NB4 (cell line): ENCODE measurements at regions not wholly inside any gene's neighbourhood (a gene's known extent, or its start where the extent isn't known, plus 50 kb on each side); places are given as distances from the start of the nearest gene placed in this dataset.

Experiments
- DNase-seq: peaks from one replicate; pipeline ENCODE4 v3.0.0; 2010; ENCODE audit warnings: low read depth
- H3K4me3 ChIP-seq: one replicate; pipeline ENCODE4 v1.5.1; 2011; ENCODE audit warnings: mild to moderate bottlenecking, low read depth, low read length, moderate library complexity
- MYC ChIP-seq: IDR thresholded peaks from 2 replicates; pipeline ENCODE4 v1.6.1; 2011; ENCODE audit warnings: low read depth, low read length
- POLR2A ChIP-seq: IDR thresholded peaks from 2 replicates; pipeline ENCODE4 v1.6.1; 2011; ENCODE audit warnings: mild to moderate bottlenecking; ENCODE audit not compliant: insufficient read length; ENCODE audit errors: extremely low read depth
- TF ChIP-seq, protein P1 (sequence below): IDR thresholded peaks from one replicate; pipeline ENCODE4 v1.5.1; 2012; ENCODE audit warnings: low read depth, low read length
- TF ChIP-seq, protein P2 (sequence below): IDR thresholded peaks from 2 replicates; pipeline ENCODE4 v1.6.1; 2011; ENCODE audit warnings: low read depth, low read length

DNA sequence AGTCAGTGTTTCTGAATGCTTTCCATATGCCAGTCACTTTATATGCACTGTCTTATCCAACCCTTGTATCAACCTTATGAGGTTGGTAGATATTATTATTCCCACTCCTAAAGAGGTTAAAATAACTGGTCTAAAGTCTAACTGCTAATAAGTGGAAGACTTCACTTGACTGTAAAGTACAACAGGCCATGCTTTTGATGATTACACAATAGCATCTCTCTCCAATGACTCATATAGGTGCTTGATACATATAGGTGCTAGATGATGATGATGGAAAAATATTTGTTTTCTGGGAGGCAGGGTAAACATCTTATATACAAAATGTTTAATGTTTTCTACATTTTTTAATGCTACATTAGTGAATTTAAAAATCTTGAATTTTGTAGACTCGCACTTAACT is 75.9 kb upstream of the NR3C1 start:
- DNase-seq = no peak
- TF ChIP-seq, protein P1, sequence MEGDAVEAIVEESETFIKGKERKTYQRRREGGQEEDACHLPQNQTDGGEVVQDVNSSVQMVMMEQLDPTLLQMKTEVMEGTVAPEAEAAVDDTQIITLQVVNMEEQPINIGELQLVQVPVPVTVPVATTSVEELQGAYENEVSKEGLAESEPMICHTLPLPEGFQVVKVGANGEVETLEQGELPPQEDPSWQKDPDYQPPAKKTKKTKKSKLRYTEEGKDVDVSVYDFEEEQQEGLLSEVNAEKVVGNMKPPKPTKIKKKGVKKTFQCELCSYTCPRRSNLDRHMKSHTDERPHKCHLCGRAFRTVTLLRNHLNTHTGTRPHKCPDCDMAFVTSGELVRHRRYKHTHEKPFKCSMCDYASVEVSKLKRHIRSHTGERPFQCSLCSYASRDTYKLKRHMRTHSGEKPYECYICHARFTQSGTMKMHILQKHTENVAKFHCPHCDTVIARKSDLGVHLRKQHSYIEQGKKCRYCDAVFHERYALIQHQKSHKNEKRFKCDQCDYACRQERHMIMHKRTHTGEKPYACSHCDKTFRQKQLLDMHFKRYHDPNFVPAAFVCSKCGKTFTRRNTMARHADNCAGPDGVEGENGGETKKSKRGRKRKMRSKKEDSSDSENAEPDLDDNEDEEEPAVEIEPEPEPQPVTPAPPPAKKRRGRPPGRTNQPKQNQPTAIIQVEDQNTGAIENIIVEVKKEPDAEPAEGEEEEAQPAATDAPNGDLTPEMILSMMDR = no peak
- H3K4me3 ChIP-seq = no peak overlapping the region

DNA sequence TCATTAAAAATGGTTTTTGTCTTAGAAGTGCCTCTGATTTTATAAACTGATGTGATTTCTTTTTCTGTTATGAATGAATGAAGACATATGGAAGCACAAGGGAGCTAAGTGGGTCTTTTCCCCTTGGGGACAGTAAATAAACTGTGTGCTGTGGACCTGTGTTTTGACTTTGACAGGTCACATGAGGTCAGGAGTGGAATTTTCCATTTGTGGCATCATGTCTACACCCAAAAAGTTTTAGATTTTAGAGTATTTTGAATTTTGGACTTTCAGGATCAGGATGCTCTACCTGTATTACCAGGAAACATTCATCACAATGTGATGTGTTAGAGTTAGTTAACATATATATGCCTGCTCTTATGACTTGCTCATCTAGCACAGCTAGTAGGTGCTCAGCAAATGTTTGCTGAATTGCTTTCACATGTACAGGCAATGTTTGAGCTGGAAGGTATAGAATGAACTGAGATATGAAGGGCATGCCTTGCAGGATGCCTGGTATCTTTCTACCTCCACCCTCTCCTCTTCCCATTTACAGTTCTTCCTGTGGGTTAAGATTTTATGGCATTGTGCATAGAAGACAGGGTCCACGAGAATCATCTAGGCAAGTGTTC is 73.2 kb upstream of the NR3C1 start:
- no peak for DNase-seq
- TF ChIP-seq, protein P2, sequence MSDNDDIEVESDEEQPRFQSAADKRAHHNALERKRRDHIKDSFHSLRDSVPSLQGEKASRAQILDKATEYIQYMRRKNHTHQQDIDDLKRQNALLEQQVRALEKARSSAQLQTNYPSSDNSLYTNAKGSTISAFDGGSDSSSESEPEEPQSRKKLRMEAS = no peak
- TF ChIP-seq, protein P1 = no peak
- TF ChIP-seq MYC (no peak), POLR2A (no peak)
- no peak overlapping the region for H3K4me3 ChIP-seq

DNA sequence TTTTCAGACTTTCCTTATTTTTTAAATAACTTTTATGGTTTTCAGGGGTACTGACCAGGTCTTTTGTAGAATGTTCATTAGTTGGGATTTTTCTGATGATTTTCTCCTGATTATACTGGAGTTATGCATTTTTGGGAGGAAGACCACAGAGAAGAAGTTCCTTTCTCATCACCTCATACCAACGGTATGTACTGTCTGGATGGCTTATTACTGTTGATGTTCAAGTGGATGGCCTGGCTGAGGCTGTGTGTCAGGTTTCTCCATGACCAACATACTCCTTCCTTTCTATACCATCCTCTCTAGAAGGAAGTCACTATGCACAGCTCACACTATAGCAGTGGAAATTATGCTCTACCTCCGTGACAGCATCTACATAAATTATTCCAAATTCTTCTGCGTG is 71.1 kb upstream of the NR3C1 start:
- no peak for DNase-seq
- TF ChIP-seq, protein P2 = no peak
- TF ChIP-seq MYC = no peak
- no peak overlapping the region for H3K4me3 ChIP-seq

DNA sequence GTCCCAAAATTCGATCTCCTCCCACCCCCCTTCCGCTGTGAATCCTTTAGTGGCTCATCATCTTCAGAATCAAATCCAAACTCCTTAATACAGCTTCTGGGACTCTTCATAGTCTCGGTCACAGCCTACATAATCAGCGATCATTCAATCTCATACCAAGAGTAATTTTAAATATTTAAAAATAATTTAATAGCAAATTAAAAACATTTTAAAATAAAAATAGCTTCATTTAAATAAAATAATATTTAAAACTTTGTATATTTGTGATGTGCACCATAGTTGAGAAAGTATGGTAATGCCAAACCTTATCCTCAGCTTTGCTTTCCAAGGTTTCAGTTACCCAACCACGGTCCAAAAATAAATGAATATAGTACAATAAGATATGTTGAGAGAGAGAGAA is 70.0 kb upstream of the NR3C1 start:
- TF ChIP-seq POLR2A = no peak
- TF ChIP-seq, protein P2 = no peak
- no peak for TF ChIP-seq MYC
- TF ChIP-seq, protein P1 = no peak
- DNase-seq = no peak
- no peak overlapping the region for H3K4me3 ChIP-seq

DNA sequence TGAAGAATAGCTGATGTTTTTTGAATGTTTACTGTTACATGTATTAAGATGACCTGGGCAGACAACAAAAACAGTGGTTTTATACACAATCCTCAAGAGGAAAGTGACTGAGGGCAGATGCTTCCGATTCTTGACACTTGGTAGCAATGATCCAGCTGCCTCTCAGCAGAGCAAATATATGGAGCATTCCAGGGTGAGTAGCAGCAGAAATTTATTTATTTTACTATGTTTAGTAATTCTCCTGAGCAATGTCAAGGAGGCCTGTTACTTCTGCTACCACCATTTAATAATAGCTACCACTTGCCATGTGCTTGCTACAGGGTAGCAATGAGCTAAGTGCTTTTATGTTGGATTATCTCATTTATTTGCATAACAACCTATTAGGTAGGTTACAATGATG is 69.1 kb upstream of the NR3C1 start:
- no peak for DNase-seq
- H3K4me3 ChIP-seq = no peak overlapping the region
- TF ChIP-seq, protein P1 = no peak
- TF ChIP-seq MYC = no peak
- TF ChIP-seq, protein P2 = no peak
- TF ChIP-seq POLR2A = no peak

DNA sequence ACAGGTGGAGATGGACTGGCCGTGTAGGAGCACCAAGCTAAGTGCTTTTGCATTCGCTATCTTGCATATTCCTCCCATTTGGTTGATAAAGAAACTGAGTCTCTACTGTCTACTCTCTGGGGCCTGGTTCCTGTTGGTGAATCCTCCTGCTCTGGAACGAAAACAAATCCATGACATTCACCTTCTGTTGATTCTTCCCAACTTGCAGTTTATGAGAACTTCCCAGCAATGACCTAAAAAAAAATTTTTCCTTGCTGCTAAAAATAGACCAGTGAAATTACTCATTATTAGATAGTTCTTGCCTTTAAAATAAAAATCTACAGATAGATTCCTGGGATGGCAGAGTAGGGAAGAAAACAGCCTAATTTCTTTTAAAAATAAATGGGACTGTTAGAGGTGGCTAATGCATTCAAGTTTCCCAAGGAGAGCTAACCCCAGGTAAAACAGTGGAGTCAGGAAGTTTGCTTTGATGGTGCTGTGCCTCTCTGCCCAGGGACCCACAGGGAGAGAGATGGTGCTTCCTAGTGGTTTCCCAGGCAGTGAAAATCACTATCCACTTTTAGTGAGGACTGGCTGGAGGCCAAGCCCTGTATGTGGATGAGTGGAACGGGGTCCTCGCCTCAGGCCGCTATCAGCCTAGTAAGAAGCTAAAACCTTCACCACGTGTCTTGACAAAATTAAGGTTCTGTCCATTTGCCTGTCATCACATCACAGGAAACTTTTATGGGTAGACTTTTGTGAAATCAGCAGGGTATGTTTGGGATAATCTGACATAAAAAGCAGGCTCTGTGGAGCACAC is 68.4 kb upstream of the NR3C1 start:
- DNase-seq = no peak
- H3K4me3 ChIP-seq = no peak overlapping the region
- TF ChIP-seq MYC (no peak), POLR2A (no peak)
- TF ChIP-seq, protein P1 = no peak
- TF ChIP-seq, protein P2 = no peak
